ENCODE measurements at regions not wholly inside any gene's neighbourhood (a gene's known extent, or its start where the extent isn't known, plus 50 kb on each side); places are given as distances from the start of the nearest gene placed in this dataset.
"Not testable (repeated sequence)": the region's sequence is repeated elsewhere in the genome, so short reads cannot be mapped to it uniquely, and the experiment has no call there.

DNA sequence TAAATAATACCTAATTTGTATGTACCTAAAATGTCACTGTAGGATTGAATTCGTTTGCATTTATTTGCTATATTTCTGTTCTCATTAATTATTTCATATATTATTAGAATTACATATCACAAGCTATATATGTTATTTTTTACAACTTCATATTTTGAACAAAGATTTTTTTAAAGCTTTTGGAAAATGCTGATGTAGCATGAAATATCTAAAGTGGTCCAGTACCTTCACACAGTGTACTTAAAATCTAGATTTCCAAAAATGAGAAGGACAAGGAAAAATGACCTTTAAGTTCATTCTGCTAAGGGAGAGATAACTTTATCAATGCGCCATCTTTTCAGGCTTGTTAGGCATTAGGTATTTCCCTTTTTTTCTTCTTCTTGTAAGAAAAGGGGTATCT is 71.8 kb downstream of the LARP7 start:
- DNase-seq: no peak

- DNase-seq: no peak
Measured at GRCh38 chr4:112714922-112715901, 78.3 kb downstream of the LARP7 start.

GRCh38 chr4:112717856-112718255 is 80.9 kb downstream of the LARP7 start:
- DNase-seq: no peak

- DNase-seq: no peak
Measured at GRCh38 chr4:112721627-112722026, 84.7 kb downstream of the LARP7 start.

- DNase-seq: no peak
Measured at GRCh38 chr4:112726041-112726440, 89.1 kb downstream of the LARP7 start.

GRCh38 chr4:112727728-112728127 is 90.8 kb downstream of the LARP7 start:
- DNase-seq: not testable (repeated sequence)

DNA sequence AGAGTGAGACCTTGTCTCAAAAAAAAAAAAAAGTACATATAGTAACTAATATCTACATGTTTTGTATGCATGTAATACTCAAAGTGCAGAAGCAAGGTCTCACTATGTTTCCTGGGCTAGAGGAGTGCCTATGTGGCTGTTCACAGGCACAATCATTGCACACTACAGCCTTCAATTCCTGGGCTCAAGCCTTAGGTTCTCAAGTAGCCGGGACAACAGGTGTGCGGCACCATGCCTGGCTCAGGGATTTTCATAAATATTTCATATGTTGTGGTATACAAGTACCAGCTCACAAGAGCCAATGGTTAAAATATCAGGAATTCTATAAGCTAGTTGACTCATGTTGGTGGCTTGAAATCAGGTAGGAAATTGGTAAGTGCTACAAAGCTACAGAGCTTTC is 94.8 kb downstream of the LARP7 start:
- no peak for DNase-seq

DNA sequence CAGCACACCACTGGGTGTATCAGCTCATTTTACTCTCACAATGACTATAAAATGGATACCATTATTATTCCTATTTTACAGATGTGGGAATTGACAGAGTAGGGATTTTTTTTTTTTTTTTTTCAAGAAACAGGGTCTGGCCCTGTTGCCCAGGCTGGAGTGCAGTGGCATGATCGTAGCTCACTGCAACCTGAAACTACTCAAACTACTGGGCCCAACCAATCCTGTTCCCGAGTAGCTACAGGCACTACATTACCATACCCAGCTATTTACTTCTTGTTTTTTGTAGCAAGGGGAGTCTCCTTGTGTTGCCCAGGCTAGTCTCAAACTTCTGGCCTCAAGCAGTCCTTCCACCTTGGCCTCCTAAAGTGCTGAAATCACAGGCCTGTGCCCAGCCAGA is 95.2 kb downstream of the LARP7 start:
- no peak for DNase-seq

DNA sequence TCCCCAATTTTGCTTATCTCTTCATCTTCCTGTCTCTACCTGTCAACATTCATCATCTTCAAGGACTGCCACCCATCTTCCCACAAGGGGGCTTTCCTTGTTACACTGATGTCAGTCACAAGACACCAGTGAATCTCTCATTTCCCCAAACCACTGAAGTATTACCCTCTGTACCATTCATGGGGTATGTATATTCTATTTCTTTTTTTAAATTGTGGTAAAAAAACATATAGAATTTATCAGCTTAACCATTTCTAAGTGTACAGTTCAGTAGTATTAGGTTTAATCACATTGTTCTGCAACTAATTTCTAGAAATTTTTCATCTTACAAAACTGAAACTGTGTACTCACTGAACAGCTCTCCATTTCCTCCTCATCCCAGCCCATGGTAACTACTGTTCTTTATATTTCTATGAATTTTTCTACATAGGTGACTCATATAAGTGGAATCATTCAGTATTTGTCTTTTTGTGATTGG is 98.6 kb downstream of the LARP7 start:
- no peak for DNase-seq

DNA sequence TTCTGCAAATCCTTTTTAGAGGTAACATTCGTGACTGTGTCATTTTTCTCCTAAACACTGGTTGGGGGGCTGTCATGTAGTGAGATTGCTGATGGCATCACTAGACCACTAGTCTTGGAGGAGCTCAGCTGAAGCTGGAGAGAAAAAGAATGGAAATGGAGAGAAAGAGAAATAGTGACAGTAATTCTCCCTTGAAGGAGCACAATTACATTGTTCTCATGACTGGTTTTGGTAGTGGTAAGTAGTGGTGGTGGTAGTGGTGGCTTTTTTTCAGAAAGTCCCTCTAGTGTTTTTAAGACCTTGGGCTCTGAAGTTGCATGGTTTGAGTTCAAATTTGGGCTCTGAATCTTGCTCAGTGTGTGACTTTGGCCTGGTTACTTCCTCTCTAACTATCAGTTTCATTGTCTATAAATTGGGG is 99.8 kb downstream of the LARP7 start:
- no peak for DNase-seq

- DNase-seq: no peak
Measured at GRCh38 chr4:112739442-112739841, 102.5 kb downstream of the LARP7 start.

DNA sequence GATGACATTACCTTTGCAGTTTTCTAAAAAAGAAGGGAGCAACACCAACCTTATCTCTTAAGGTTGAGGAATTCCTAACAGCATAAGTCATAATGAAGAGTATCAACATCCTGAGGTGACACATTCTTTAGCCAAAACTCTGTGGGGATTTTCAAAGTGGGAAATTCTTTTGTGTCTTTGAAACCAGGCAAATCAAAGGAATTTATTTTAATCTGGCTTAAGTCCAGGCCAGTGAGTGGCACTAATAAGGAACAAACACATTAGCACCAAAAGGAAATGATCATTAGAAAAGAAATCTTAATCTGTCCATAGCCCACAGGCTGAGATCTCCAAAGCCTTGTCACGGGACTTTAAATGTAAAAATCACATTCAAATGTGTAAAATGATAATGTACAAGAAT is 110.1 kb downstream of the LARP7 start:
- DNase-seq: no peak

DNA sequence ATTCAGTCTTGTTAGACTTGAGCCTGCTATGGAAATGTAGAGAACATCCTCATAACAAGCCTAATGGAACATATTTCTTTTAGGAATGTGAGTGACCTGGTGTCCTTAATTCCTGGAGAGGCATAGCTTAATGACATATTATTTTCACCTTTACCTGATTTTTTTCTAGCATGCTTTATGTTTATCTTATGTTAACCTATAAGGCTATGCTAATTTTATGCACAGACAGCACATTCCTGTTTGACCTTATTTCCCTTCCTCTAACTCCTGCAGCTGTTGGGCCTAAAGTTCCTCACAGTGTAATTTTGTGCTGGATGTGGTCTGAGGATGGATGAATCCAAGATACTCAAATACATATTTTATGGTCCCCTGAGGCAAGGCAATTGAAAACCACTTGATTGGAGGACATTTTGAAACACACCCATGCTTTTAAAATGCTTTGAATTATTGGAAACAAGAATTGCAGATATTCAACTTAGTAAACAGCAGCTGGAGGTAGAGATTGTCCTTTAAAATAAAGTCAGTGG is 111.5 kb downstream of the LARP7 start:
- no peak for DNase-seq

GRCh38 chr4:112750749-112751148 is 113.8 kb downstream of the LARP7 start:
- not testable (repeated sequence) for DNase-seq

DNA sequence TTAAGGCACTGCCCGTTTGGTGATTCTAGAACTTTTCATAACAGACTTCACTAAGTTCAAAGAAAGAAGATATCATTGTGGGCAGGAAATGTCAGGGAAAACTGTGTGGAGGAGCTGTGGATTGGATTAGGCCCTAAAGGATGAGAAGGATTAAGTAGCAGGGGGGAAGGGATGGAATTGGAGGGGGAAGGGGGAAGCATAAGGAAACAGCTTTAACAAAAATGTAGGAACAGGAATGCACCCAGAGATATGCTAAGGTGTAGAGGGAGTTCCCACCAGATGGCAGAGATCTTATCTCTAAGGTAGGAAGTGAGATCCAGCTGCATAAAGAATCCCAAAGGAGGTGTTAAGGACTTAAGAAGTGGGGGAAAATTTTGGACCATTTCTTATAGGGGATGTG is 114.5 kb downstream of the LARP7 start:
- DNase-seq: no peak

DNA sequence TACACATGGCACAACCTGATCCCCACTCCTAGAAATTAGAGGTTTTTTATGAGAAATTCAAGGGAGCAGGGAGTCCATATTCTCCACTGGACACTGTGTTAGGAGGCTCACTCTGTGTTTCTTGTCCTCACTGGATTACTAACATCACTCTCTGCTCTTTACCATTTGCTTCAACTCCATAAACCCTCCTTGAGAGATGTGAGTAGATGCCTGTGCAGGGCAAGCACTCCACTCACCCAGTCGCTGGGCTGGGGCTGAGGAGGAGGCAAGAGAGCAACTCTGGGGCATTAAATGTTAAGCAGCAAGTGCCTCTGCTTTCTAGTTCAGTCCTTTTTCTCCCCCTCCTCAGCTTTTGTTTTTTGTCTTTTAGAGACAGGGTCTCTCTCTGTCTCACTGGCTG is 115.1 kb downstream of the LARP7 start:
- no peak for DNase-seq

DNA sequence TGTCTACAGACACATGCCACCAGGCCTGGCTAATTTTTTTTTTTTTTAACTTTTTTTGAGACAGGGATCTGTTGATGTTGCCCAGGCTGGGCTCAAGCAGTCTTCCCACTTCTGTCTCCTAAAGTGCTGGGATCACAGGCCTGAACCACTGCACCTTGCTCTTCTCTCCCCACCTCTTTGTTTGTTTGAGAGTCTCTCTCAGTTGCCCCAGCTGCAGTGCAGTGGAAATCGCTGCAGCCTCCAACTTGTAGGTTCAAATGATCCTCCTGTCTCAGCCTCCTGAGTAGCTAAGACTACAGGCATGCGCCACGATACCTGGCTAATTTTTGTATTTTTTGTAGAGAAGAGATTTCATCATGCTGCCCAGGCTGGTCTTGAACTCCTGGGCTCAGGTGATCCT is 115.6 kb downstream of the LARP7 start:
- DNase-seq: no peak

DNA sequence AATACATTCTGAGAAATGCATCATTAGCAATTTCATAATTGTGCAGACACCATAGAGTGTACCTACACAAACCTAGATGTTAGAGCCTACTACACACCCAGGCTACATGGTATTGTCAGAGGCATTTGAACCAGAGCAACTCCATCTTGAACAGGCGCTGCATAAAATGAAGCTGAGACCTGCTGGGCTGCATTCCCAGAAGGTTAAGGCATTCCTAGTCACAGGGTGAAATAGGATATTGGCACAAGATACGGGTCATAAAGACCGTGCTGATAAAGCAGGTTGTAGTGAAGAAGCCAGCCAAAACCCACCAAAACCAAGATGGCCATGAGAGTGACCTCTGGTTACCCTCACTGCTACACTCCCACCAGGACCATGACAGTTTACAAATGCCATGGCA is 116.4 kb downstream of the LARP7 start:
- DNase-seq: no peak

DNA sequence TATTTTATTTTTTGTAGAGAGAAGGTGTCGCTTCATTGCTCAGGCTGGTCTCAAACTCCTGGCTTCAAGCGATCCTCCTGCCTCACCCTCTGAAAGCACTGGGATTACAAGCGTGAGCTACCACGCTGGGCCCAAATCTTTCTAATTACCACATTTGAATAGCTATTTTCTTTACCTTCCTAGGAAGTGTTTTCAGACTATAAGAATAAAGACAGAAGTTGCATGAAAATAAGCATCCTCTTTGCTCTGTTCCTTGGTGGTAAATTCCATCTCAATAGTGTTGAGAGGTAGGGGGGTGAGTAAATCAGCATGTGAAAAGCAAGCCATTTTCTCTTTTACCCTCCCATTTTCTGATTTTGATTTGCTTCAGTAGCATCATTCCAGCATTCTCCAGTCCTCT is 122.4 kb downstream of the LARP7 start:
- DNase-seq: no peak

- no peak for DNase-seq
Measured at GRCh38 chr4:112765317-112765974, 128.5 kb downstream of the LARP7 start.

DNA sequence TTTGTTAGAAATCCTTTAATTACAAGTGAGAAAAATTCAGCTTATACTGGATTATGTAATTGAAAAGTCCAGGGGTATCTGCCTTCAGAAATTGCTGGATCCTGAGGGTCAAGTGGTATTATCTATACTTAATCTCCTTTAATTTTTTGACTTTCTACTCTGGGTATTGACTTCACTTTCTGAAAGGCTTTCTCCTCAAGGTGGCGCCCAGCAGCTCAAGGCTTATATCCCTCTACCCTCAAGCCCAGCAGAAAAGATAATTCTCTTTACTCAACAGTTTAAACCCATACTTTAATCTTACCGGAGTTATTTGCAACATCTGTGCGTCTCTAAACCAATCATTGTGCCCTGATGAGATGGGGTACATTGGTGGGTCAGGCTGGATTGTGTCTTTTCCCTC is 129.5 kb downstream of the LARP7 start:
- DNase-seq: no peak

DNA sequence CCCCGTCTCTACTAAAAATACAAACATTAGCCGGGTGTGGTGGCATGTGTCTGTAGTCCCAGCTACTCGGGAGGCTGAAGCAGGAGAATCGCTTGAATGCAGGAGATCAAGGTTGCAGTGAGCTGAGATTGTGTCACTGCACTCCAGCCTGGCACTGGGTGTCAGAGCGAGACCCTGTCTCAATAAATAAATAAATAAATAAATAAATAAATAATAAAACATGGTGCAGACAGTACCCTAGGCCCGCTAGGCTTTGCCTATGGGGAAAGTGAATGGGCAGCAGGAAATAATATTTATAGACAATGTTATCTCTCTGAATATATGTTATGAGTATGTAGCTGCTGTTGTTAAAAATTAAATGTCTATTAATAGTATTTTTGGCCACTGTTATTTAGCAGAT is 130.4 kb downstream of the LARP7 start:
- no peak for DNase-seq

GRCh38 chr4:112770114-112770513 is 133.2 kb downstream of the LARP7 start:
- DNase-seq: no peak

- no peak for DNase-seq
Measured at GRCh38 chr4:112775801-112776200, 138.9 kb downstream of the LARP7 start.
